ENCODE measurements at regions not wholly inside any gene's neighbourhood (a gene's known extent, or its start where the extent isn't known, plus 50 kb on each side); places are given as distances from the start of the nearest gene placed in this dataset.
"Not testable (repeated sequence)": the region's sequence is repeated elsewhere in the genome, so short reads cannot be mapped to it uniquely, and the experiment has no call there.

DNA sequence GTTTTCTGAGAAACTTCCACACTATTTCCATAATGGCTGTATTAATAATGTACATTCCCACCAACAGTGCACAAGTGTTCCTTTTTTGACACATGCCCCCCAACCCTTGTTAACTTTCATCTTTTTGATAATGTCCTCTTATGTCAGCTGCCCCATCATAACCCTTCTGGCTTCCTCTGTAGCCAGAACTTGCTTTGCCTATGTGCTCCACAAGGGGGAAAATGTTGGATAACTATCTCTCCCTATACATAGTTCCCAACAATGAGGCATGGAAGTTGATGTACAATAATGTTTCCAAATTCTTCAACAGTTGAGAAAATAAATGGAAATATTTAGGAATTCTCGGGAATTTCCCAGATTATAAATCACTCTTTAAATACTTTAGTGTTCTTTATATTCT, 142.9 kb downstream of the ASB9 start:
- DNase-seq (ENCODE audit: low spot score in 2 of 2) (no peak), FAIRE-seq (peak; percentile 28)

DNA sequence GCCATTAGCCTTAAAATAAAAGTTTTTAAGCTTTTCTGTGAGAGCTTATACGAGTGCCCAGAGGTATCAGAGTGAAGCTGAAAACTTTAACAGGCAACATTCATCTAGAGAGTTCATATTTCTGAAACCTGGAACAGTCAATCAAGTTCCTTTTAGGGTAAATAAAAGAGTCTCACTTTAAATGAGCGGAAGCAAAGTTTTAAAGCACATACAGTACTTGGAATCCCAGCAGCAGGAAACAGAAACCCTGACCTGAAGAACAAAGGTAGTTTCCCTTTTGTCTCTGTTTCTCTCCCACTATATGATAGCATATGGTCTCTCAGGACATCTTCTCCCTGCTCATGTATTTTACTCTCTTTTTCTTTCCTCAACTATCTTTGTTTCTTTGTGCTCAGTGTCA, 153.0 kb downstream of the ASB9 start:
- no peak for FAIRE-seq
- DNase-seq (ENCODE audit: low spot score in 2 of 2): no peak

- FAIRE-seq (no peak), DNase-seq (ENCODE audit: low spot score in 2 of 2) (no peak)
Observed at GRCh38 chrX:15114743-15115566, 154.9 kb downstream of the ASB9 start.

- DNase-seq (ENCODE audit: low spot score in 2 of 2) (no peak), FAIRE-seq (no peak)
Observed at GRCh38 chrX:15107367-15107988, 162.4 kb downstream of the ASB9 start.

DNA sequence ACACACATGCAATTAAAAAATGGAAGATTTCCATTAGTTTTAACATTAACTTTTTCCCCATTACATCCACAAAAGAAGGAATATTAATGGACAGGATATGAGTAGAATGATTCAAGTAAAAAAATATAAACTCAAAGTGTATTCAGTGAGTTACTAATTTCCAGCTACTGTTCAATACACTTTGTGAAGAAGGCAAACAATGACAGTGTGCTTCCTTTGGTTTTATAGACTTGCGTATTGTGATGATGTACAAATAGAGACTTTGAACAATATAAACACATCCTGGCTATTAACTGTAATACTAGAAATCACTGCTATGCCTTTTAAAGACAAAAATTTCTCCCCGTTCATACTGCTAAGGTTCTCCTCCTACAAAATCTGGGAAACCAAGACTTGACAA, 171.4 kb downstream of the ASB9 start:
- FAIRE-seq: no peak
- DNase-seq (ENCODE audit: low spot score in 2 of 2): no peak

- no peak for FAIRE-seq
- no peak for DNase-seq (ENCODE audit: low spot score in 2 of 2)
Observed at GRCh38 chrX:15087747-15088146, 182.1 kb downstream of the ASB9 start.

GRCh38 chrX:15073313-15073712, 196.6 kb downstream of the ASB9 start:
- DNase-seq (ENCODE audit: low spot score in 2 of 2) (no peak), FAIRE-seq (no peak)

GRCh38 chrX:15072880-15073279, 197.0 kb downstream of the ASB9 start:
- FAIRE-seq: no peak
- DNase-seq (ENCODE audit: low spot score in 2 of 2): no peak

- FAIRE-seq (no peak), DNase-seq (ENCODE audit: low spot score in 2 of 2) (no peak)
Observed at GRCh38 chrX:15072259-15072658, 197.6 kb downstream of the ASB9 start.

DNA sequence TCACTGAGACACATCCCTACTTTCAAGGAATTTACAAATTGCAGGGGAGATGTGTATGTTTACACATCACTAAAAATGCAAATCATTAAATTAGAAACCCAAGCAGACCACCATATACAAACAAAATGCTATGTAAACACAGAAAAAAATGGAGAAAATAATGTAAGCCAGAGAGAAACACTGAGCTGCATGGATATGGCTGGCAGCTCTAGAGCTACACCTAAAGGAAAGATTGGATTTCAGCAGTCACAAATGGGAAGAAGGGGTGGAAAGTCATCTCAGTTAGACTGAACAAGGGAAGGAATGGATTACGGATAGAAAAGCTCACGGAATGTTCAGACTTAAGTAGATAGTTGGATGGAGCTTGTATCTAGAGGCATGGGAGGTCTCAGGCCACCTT, 186.3 kb downstream of the MOSPD2 start:
- FAIRE-seq (no peak), DNase-seq (ENCODE audit: low spot score in 2 of 2) (no peak)

- DNase-seq (ENCODE audit: low spot score in 2 of 2): no peak
- no peak for FAIRE-seq
Observed at GRCh38 chrX:15056044-15056443, 182.8 kb downstream of the MOSPD2 start.

- DNase-seq (ENCODE audit: low spot score in 2 of 2) (no peak), FAIRE-seq (no peak)
Observed at GRCh38 chrX:15055146-15055930, 182.1 kb downstream of the MOSPD2 start.

GRCh38 chrX:15050395-15050794, 177.2 kb downstream of the MOSPD2 start:
- DNase-seq (ENCODE audit: low spot score in 2 of 2) (no peak), FAIRE-seq (no peak)

DNA sequence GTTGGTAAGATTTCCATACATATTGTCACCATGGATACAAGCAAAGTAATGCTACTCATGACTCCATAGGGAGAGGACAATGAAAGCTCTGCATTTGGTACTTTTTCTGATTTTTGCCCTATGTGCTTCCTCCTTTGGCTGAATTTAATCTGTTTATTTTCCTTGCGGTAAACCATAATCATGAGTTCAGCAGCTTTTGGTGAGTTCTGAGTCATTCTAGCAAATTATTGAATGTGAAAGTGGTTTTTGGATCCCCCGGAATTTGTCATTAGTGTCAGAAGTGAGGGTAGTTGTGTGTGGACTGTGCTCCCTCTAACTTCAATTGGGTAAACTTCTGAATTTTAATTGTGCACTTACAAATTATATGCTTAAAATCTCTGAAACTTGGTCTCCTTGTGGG, 170.3 kb downstream of the MOSPD2 start:
- FAIRE-seq (no peak), DNase-seq (ENCODE audit: low spot score in 2 of 2) (no peak)

DNA sequence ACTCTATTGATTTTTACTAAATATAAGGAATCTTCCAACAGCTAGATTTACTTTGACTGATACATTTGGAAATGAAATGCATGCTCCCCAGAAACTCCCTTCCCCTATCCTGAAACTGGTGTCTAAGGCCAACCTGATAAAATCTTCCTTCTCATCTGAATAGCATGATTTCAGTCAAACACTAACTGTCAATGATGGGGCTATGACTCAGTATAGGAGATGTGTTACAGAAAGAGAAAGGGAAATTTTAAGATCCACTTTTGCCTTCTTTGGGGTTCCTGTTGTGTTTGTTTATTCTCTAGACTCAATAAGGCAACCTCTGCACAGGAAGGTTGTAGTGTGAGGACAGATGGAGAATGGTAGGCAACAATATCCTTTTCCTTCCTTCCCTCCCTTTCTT, 160.7 kb downstream of the MOSPD2 start:
- no peak for FAIRE-seq

DNA sequence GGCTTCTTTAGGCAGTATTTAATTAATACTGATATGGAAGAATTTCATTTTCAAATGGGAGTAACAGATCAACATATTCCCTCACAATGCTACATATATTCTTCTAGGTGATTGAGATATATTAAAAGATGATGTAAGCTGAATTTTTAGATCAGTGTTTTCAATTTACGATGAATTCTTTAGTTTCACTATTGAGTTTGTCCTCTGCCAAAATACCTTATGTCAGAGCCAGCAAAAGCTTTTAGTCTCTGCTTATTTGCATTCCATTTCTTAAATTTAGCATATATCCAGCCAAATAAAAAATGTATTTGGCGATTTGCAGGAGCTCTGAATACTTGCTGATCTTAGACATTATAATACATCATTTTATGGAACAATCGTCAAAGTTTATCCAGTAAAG, 144.3 kb downstream of the MOSPD2 start:
- DNase-seq (ENCODE audit: low spot score in 2 of 2): no peak
- no peak for FAIRE-seq

More for the DNA sequence above, 160.7 kb downstream of the MOSPD2 start:
- no peak for DNase-seq (ENCODE audit: low spot score in 2 of 2)

GRCh38 chrX:15016051-15016450, 142.8 kb downstream of the MOSPD2 start:
- no peak for DNase-seq (ENCODE audit: low spot score in 2 of 2)
- no peak for FAIRE-seq

GRCh38 chrX:15014281-15014680, 141.1 kb downstream of the MOSPD2 start:
- FAIRE-seq (no peak), DNase-seq (ENCODE audit: low spot score in 2 of 2) (no peak)

GRCh38 chrX:15013461-15013860, 140.2 kb downstream of the MOSPD2 start:
- no peak for FAIRE-seq
- no peak for DNase-seq (ENCODE audit: low spot score in 2 of 2)

DNA sequence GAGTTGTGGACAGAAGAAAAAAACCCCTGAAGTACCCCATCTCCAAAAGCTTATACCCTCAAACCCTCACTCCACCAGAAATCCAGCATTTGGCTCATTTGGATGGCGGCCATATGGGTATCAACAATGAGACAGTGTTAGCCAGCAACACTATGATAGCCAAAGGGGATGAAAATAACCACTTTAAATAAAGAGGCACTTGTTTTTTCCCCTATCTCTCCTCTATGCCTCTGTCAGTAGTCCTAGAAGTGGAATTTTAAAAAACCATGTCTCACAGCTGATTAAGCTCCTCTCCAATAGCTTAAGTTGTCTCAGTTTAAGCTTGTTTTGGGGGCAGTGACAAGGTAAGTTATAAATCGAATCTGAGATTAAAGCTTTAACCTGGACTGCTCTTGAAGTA, 124.0 kb downstream of the MOSPD2 start:
- DNase-seq (ENCODE audit: low spot score in 2 of 2): no peak
- FAIRE-seq: no peak

- not testable (repeated sequence) for DNase-seq (ENCODE audit: low spot score in 2 of 2); FAIRE-seq
Observed at GRCh38 chrX:14984425-14984824, 111.2 kb downstream of the MOSPD2 start.

All from frontal cortex (tissue), 3 donors.